PC-3 (cell line): ENCODE measurements at regions not wholly inside any gene's neighbourhood (a gene's known extent, or its start where the extent isn't known, plus 50 kb on each side); places are given as distances from the start of the nearest gene placed in this dataset.

Source experiments
- EZH2 ChIP-seq: fragments of 300-600 bp; sonication (generic); IDR thresholded peaks from one replicate; pipeline ENCODE4 v1.6.1; 2017; ENCODE audit warnings: antibody characterized with exemption, mild to moderate bottlenecking, low read length; ENCODE audit not compliant: unreplicated experiment
- EZH2phosphoT487 ChIP-seq: fragments of 300-600 bp; sonication (generic); IDR thresholded peaks from 2 replicates; pipeline ENCODE4 v1.6.1; 2018; ENCODE audit warnings: mild to moderate bottlenecking, antibody characterized with exemption, low read length, borderline replicate concordance
- TF ChIP-seq, protein P1 (sequence below): fragments of 300-600 bp; sonication (generic); conservative IDR thresholded peaks from 2 replicates; pipeline ENCODE4 v1.5.1; 2017; ENCODE audit warnings: antibody characterized with exemption, low read depth, mild to moderate bottlenecking, low read length

DNA sequence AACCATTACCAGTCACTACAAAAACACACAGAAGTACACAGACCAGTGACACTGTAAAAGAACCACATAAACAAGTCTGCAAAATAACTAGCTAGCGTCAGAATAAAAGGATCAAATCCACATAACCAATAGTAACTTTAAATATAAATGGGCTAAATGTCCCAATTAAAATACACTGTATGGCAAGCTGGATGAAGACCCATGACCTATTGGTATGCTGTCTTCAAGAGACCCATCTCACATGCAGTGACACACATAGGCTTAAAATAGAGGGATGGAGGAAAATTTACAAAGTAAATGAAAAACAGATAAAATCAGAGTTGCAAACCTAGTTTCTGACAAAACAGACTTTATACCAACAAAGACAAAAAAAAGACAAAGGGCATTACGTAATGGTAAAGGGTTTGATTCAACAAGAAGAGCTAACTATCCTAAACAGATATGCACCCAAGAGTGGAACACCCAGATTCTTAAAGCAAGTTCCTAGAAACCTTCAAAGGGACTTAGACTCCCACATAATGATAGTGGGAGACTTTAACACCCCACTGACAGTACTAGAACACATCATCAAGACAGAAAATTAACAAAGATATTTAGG, 196.9 kb downstream of the TBX15 start:
- TF ChIP-seq, protein P1, sequence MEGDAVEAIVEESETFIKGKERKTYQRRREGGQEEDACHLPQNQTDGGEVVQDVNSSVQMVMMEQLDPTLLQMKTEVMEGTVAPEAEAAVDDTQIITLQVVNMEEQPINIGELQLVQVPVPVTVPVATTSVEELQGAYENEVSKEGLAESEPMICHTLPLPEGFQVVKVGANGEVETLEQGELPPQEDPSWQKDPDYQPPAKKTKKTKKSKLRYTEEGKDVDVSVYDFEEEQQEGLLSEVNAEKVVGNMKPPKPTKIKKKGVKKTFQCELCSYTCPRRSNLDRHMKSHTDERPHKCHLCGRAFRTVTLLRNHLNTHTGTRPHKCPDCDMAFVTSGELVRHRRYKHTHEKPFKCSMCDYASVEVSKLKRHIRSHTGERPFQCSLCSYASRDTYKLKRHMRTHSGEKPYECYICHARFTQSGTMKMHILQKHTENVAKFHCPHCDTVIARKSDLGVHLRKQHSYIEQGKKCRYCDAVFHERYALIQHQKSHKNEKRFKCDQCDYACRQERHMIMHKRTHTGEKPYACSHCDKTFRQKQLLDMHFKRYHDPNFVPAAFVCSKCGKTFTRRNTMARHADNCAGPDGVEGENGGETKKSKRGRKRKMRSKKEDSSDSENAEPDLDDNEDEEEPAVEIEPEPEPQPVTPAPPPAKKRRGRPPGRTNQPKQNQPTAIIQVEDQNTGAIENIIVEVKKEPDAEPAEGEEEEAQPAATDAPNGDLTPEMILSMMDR, result no peak
- TF ChIP-seq EZH2, result no peak
- TF ChIP-seq EZH2phosphoT487, result no peak
